ENCODE measurements at regions not wholly inside any gene's neighbourhood (a gene's known extent, or its start where the extent isn't known, plus 50 kb on each side); places are given as distances from the start of the nearest gene placed in this dataset.

GRCh38 chr2:123157016-123157415 is 868.1 kb upstream of the CNTNAP5 start:
- TF ChIP-seq CTCF (IDR thresholded peaks at IDR 0.05; ENCODE audit: insufficient read depth, low read length) = no peak
- no peak for TF ChIP-seq POLR2AphosphoS5 (IDR thresholded peaks at IDR 0.05; ENCODE audit: low read depth)
- TF ChIP-seq GABPA (IDR thresholded peaks at IDR 0.05; ENCODE audit: low read depth) = no peak
- no peak for TF ChIP-seq REST (IDR thresholded peaks at IDR 0.05; ENCODE audit: insufficient replicate concordance, low read depth)

All from HL-60 (cell line).